GM23248 (cell line): ENCODE measurements at regions not wholly inside any gene's neighbourhood (a gene's known extent, or its start where the extent isn't known, plus 50 kb on each side); places are given as distances from the start of the nearest gene placed in this dataset.

Source experiments
- DNase-seq: peaks from one replicate; pipeline ENCODE4 v3.0.0-alpha.2; 2015
- H2AFZ ChIP-seq: fragments of 200-600 bp; sonication (generic); 2 replicates; pipeline ENCODE4 v1.6.1; 2016; ENCODE audit warnings: antibody characterized with exemption
- H3F3A ChIP-seq: fragments of 200-600 bp; sonication (generic); 2 replicates; pipeline ENCODE4 v1.6.1; 2016; ENCODE audit warnings: mild to moderate bottlenecking, antibody characterized with exemption, mixed run types; ENCODE audit not compliant: insufficient read depth
- H3K27ac ChIP-seq: fragments of 200-600 bp; sonication (generic); 2 replicates; pipeline ENCODE4 v1.5.1; 2016; ENCODE audit warnings: mild to moderate bottlenecking
- H3K27me3 ChIP-seq: fragments of 200-600 bp; sonication (generic); replicated peaks from 2 replicates; pipeline ENCODE4 v1.6.1; 2016; ENCODE audit warnings: mild to moderate bottlenecking; ENCODE audit not compliant: insufficient read depth
- H3K36me3 ChIP-seq: fragments of 200-600 bp; sonication (generic); 2 replicates; pipeline ENCODE4 v1.6.1; 2016; ENCODE audit warnings: low read depth, mild to moderate bottlenecking
- H3K4me1 ChIP-seq: fragments of 200-600 bp; sonication (generic); 2 replicates; pipeline ENCODE4 v1.6.1; 2016; ENCODE audit warnings: mild to moderate bottlenecking; ENCODE audit not compliant: insufficient read depth
- H3K4me2 ChIP-seq: fragments of 200-600 bp; sonication (generic); one replicate; pipeline ENCODE4 v1.6.1; 2016; ENCODE audit warnings: mild to moderate bottlenecking; ENCODE audit not compliant: unreplicated experiment
- H3K4me3 ChIP-seq: fragments of 200-600 bp; sonication (generic); 2 replicates; pipeline ENCODE4 v1.5.1; 2016; ENCODE audit warnings: mild to moderate bottlenecking
- H3K79me2 ChIP-seq: fragments of 200-600 bp; sonication (generic); 2 replicates; pipeline ENCODE4 v1.6.1; 2016; ENCODE audit warnings: mild to moderate bottlenecking; ENCODE audit not compliant: insufficient read depth
- H3K9ac ChIP-seq: fragments of 200-600 bp; sonication (generic); 2 replicates; pipeline ENCODE4 v1.6.1; 2016; ENCODE audit warnings: mild to moderate bottlenecking
- H3K9me2 ChIP-seq: fragments of 200-600 bp; sonication (generic); 2 replicates; pipeline ENCODE4 v1.6.1; 2016; ENCODE audit warnings: mixed run types, mild to moderate bottlenecking, moderate library complexity; ENCODE audit not compliant: insufficient read depth
- H3K9me3 ChIP-seq: fragments of 200-600 bp; sonication (generic); one replicate; pipeline ENCODE4 v1.6.1; 2017; ENCODE audit warnings: low read depth
- H4K20me1 ChIP-seq: fragments of 200-600 bp; sonication (generic); 2 replicates; pipeline ENCODE4 v1.6.0; 2016; ENCODE audit not compliant: insufficient read depth
- EZH2 ChIP-seq: fragments of 200-600 bp; sonication (generic); IDR thresholded peaks from 2 replicates; pipeline ENCODE4 v1.6.1; 2018; ENCODE audit warnings: antibody characterized with exemption, mild to moderate bottlenecking; ENCODE audit not compliant: insufficient read depth, poor library complexity, severe bottlenecking
- EZH2phosphoT487 ChIP-seq: fragments of 200-600 bp; sonication (generic); IDR thresholded peaks from 2 replicates; pipeline ENCODE4 v1.6.1; 2018; ENCODE audit warnings: antibody characterized with exemption, moderate library complexity, mild to moderate bottlenecking, low read depth; ENCODE audit not compliant: insufficient read depth
- WGBS, 2 experiments: methylation state at CpG; one replicate each; pipeline ENCODE4 v1.1.6; 2015 to 2017; ENCODE audit warnings: low lambda C conversion rate in 2 of 2, low coverage in 1 of 2; ENCODE audit errors: missing lambda C conversion rate in 2 of 2; 5-methylcytosine and 5-hydroxymethylcytosine counted together
- in situ Hi-C: fragments of 300-500 bp; cut with MboI; formaldehyde crosslinking; loops from 2 replicates; pipeline ENCODE4 v1.15.0; 2020

GRCh38 chr2:160628811-160629210 is 135.2 kb upstream of the RBMS1 start:
- no peak for DNase-seq
- Histone ChIP-seq H3K36me3 (no peaks in the 10 kb centered on the region), H3K4me2 (no peak overlapping the region), H3K4me3 (no peak overlapping the region), H3K79me2 (no peaks in the 10 kb centered on the region), H3F3A (no peaks in the 10 kb centered on the region), H3K27me3 (no peaks in the 10 kb centered on the region), H4K20me1 (no peaks in the 10 kb centered on the region), H3K9me3 (no peaks in the 10 kb centered on the region), H3K9me2 (no peaks in the 10 kb centered on the region), H2AFZ (no peak overlapping the region), H3K27ac (no peak overlapping the region), H3K4me1 (peaks cover 14% of the 10 kb centered on the region; the same call in 1 of the 2 replicates), H3K9ac (no peak overlapping the region)
- WGBS, 2 experiments = 93 to 97% methylated on average over 3 of the region's 3 CpGs
- TF ChIP-seq EZH2 (no peak), EZH2phosphoT487 (no peak)
- in situ Hi-C loops = no loop called here

- Histone ChIP-seq H3K9ac (no peak overlapping the region), H3K4me3 (no peak overlapping the region), H3K4me1 (peaks cover 29% of the 10 kb centered on the region), H3K79me2 (no peaks in the 10 kb centered on the region), H3K27me3 (no peaks in the 10 kb centered on the region), H4K20me1 (no peaks in the 10 kb centered on the region), H3K9me3 (no peaks in the 10 kb centered on the region), H3F3A (peaks cover 8% of the 10 kb centered on the region; the same call in 1 of the 2 replicates), H3K27ac (no peak overlapping the region), H3K36me3 (no peaks in the 10 kb centered on the region), H3K4me2 (no peak overlapping the region), H3K9me2 (no peaks in the 10 kb centered on the region), H2AFZ (peak overlapping the region; percentile 73)
- WGBS, 2 experiments = 52 to 58% methylated on average over 5 of the region's 5 CpGs
- in situ Hi-C loops = no loop called here
- DNase-seq = peak; percentile 41
- no peak for TF ChIP-seq EZH2
Measured at GRCh38 chr2:160630801-160631590, 137.4 kb upstream of the RBMS1 start.

GRCh38 chr2:160632084-160632975 is 138.7 kb upstream of the RBMS1 start:
- Histone ChIP-seq H2AFZ (peak overlapping the region; percentile 73), H3K9me3 (no peaks in the 10 kb centered on the region), H4K20me1 (no peaks in the 10 kb centered on the region), H3K4me2 (no peak overlapping the region), H3K9ac (no peak overlapping the region), H3K36me3 (no peaks in the 10 kb centered on the region), H3K9me2 (no peaks in the 10 kb centered on the region), H3K27me3 (no peaks in the 10 kb centered on the region), H3K79me2 (no peaks in the 10 kb centered on the region), H3K4me1 (peaks cover 30% of the 10 kb centered on the region), H3K27ac (no peak overlapping the region), H3F3A (peaks cover 12% of the 10 kb centered on the region; the same call in 1 of the 2 replicates), H3K4me3 (no peak overlapping the region)
- TF ChIP-seq EZH2phosphoT487 (no peak), EZH2 (no peak)
- WGBS, 2 experiments = 46 to 56% methylated on average over 7 of the region's 7 CpGs
- DNase-seq = no peak
- in situ Hi-C loops = no loop called here

GRCh38 chr2:160634436-160634835 is 140.8 kb upstream of the RBMS1 start:
- peaks cover 12% of the 10 kb centered on the region; the same call in 1 of the 2 replicates for H3F3A ChIP-seq
- DNase-seq = no peak
- in situ Hi-C loops = no loop called here
- H2AFZ ChIP-seq = peak overlapping the region; percentile 13; the same call in 1 of the 2 replicates
- no peaks in the 10 kb centered on the region for H3K9me3 ChIP-seq
- WGBS, 2 experiments = 56 to 69% methylated on average over 2 of the region's 2 CpGs
- peak overlapping the region; percentile 62 for H3K4me2 ChIP-seq
- no peaks in the 10 kb centered on the region for H3K27me3 ChIP-seq
- H3K9ac ChIP-seq = peak overlapping the region; percentile 52; the same call in 1 of the 2 replicates
- H3K9me2 ChIP-seq = no peaks in the 10 kb centered on the region
- no peaks in the 10 kb centered on the region for H3K79me2 ChIP-seq
- peaks cover 30% of the 10 kb centered on the region for H3K4me1 ChIP-seq
- peaks cover 3% of the 10 kb centered on the region; the same call in 1 of the 2 replicates for H3K36me3 ChIP-seq
- H4K20me1 ChIP-seq = no peaks in the 10 kb centered on the region
- no peak overlapping the region for H3K4me3 ChIP-seq
- H3K27ac ChIP-seq = peak overlapping the region; percentile 62; the same call in 1 of the 2 replicates
- no peak for TF ChIP-seq EZH2
- no peak for TF ChIP-seq EZH2phosphoT487
